GM12891 (cell line): ENCODE measurements at regions not wholly inside any gene's neighbourhood (a gene's known extent, or its start where the extent isn't known, plus 50 kb on each side); places are given as distances from the start of the nearest gene placed in this dataset.

Experiments
- PAX5 ChIP-seq: IDR thresholded peaks from 2 replicates; pipeline ENCODE4 v1.6.1; 2011; ENCODE audit warnings: low read length, moderate library complexity, mild to moderate bottlenecking; ENCODE audit not compliant: insufficient read depth, severe bottlenecking
- POLR2A ChIP-seq: IDR thresholded peaks from 2 replicates; pipeline ENCODE4 v1.6.1; 2011; ENCODE audit warnings: low read depth, low read length, control low read depth
- POLR2AphosphoS5 ChIP-seq: IDR thresholded peaks from 2 replicates; pipeline ENCODE4 v1.6.1; 2011; ENCODE audit warnings: low read depth, low read length, control low read depth
- POU2F2 ChIP-seq: IDR thresholded peaks from 2 replicates; pipeline ENCODE4 v1.6.1; 2011; ENCODE audit warnings: low read depth, mild to moderate bottlenecking, control low read depth, low read length, moderate library complexity

GRCh38 chr1:213680677-213681325 lies 307.0 kb upstream of the PROX1 start:
- TF ChIP-seq POLR2A = no peak
- TF ChIP-seq POLR2AphosphoS5 = no peak
- TF ChIP-seq PAX5 = no peak
- no peak for TF ChIP-seq POU2F2
